SH-SY5Y (cell line): ENCODE measurements at regions not wholly inside any gene's neighbourhood (a gene's known extent, or its start where the extent isn't known, plus 50 kb on each side); places are given as distances from the start of the nearest gene placed in this dataset.

Experiments used
- GATA2 ChIP-seq: IDR thresholded peaks from 2 replicates; pipeline ENCODE4 v1.6.1; 2011; ENCODE audit warnings: mild to moderate bottlenecking, low read depth, low read length
- GATA3 ChIP-seq: IDR thresholded peaks from 2 replicates; pipeline ENCODE4 v1.6.1; 2011; ENCODE audit warnings: low read depth, mild to moderate bottlenecking, low read length, moderate library complexity

DNA sequence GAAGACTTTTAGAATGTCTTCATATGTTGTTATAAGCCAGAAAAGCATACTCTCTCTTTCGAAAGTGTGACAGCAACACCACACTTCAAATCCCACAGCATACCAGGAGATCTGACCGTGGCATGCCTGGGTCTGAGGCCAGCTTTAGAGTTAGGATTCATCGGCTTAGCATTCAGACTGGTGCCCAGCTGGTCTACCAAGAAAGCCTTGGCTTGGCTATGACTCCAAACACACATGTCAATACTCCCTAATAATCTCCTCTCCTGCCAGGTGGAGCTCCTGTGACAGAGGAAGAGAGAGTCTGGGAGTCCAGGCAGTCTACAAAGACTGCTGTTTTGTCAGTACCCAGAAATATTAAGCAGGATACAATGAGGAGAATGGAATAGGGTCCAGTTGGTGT, 77.1 kb upstream of the MAN1A1 start:
- no peak for TF ChIP-seq GATA2
- TF ChIP-seq GATA3, result no peak
